ENCODE measurements at regions not wholly inside any gene's neighbourhood (a gene's known extent, or its start where the extent isn't known, plus 50 kb on each side); places are given as distances from the start of the nearest gene placed in this dataset.

DNA sequence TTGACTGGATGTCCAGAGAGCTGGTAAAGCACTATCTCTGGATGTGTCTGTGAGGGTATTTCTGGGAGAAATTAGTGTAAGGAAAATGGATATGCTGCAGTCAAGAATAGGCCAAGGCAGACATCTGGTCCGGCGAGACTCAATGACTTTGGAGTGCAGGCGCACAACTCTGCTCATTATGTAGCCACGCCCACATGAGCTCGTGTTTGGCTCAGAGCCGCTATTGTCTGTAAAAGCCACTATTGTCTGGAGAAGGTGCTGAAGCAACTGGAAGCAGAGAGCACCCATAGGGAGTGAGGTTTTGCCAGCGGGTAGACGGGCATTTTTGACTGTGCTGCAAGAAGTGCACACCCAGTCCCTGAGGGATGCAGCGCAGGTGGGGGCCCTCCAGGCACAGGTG lies 305.0 kb upstream of the POU3F2 start:
- Histone ChIP-seq H3K18ac (ENCODE audit: extremely low read depth, low read length) (no peak overlapping the region), H2BK5ac (ENCODE audit: low read depth, low read length) (no peak overlapping the region), H3K9ac (replicated peaks in 1 of 4; ENCODE audit: extremely low read depth in 1 of 4, low read depth in 3 of 4, low read length in 3 of 4) (no peak overlapping the region), H4K91ac (replicated peaks; ENCODE audit: insufficient read length, low read length) (no peak overlapping the region), H2BK20ac (ENCODE audit: low read length) (no peak overlapping the region), H2BK120ac (replicated peaks; ENCODE audit: low read depth, low read length) (no peak overlapping the region), H4K5ac (ENCODE audit: insufficient read length, low read depth, low read length) (no peak overlapping the region), H3K56ac (replicated peaks; ENCODE audit: insufficient read length, low read depth, low read length) (no peak overlapping the region), H2AFZ (ENCODE audit: low read length) (no peak overlapping the region), H3K9me3 (ENCODE audit: insufficient read depth in 2 of 2, low read depth in 1 of 2, low read length in 1 of 2) (peaks cover 6 to 7% of the 10 kb centered on the region in 2 experiments; a peak in 2 of 4 replicates), H3K36me3 (ENCODE audit: control insufficient read depth in 2 of 4, insufficient read depth in 4 of 4, low read length in 3 of 4) (no peaks in the 10 kb centered on the region), H4K20me1 (replicated peaks in 1 of 2; ENCODE audit: control insufficient read depth in 1 of 2, insufficient read depth in 2 of 2, low read length in 2 of 2) (no peaks in the 10 kb centered on the region), H2BK15ac (ENCODE audit: low read length) (no peak overlapping the region), H3K4me1 (replicated peaks in 1 of 4; ENCODE audit: control insufficient read depth in 3 of 4, insufficient read depth in 4 of 4, low read length in 3 of 4) (peaks cover 0 to 9% (median 3%) of the 10 kb centered on the region in 4 experiments; a peak in 4 of 7 replicates), H3K14ac (ENCODE audit: insufficient read length) (no peak overlapping the region), H2BK12ac (ENCODE audit: low read depth, low read length) (no peak overlapping the region), H3K27ac (ENCODE audit: low read depth, low read length) (no peak overlapping the region), H3K23me2 (ENCODE audit: low read depth, low read length) (no peaks in the 10 kb centered on the region), H3K23ac (ENCODE audit: insufficient read length) (no peak overlapping the region), H3K4me3 (ENCODE audit: extremely low read depth in 1 of 4, insufficient read depth in 2 of 4, low read depth in 3 of 4, low read length in 4 of 4) (no peak overlapping the region), H4K8ac (ENCODE audit: extremely low read depth, insufficient read depth, low read length) (0 out of 2 replicates have a peak overlapping the region, but pooled peaks have one; percentile 35), H2AK5ac (ENCODE audit: low read depth, low read length) (no peak overlapping the region), H3K79me1 (ENCODE audit: low read depth, low read length) (no peaks in the 10 kb centered on the region), H3K27me3 (replicated peaks in 1 of 4; ENCODE audit: control insufficient read depth in 3 of 4, extremely low read depth in 1 of 4, insufficient read depth in 3 of 4, low read length in 3 of 4) (no peaks in the 10 kb centered on the region), H3K4me2 (ENCODE audit: insufficient read depth in 1 of 2, low read depth in 2 of 2, low read length in 2 of 2) (no peak overlapping the region), H3K79me2 (ENCODE audit: control insufficient read depth in 1 of 2, insufficient read depth in 2 of 2, low read length in 2 of 2) (no peaks in the 10 kb centered on the region), H3K4ac (replicated peaks; ENCODE audit: insufficient read length, low read depth, low read length) (no peak overlapping the region)
- DNase-seq (ENCODE audit: low read depth in 1 of 2, low spot score in 2 of 2) (no peak), FAIRE-seq (no peak)
- ChIA-PET CTCF (ENCODE audit: partially characterized antibody) (no interaction called here), POLR2A (ENCODE audit: partially characterized antibody) (no interaction called here)
- 96% methylated on average over 9 of the region's 9 CpGs; no CpG with 5 or more reads in 1 of the 2 experiments for WGBS, 2 experiments (ENCODE audit: extremely low coverage in 1 of 2, insufficient coverage in 1 of 2, insufficient read length in 1 of 2, insufficient replicate concordance in 2 of 2, low coverage in 1 of 2, low lambda C conversion rate in 2 of 2, missing lambda C conversion rate in 1 of 2)
- TF ChIP-seq SAP30 (IDR thresholded peaks at IDR 0.05; ENCODE audit: insufficient read depth, insufficient replicate concordance, low read length) (no peak), NRF1 (IDR thresholded peaks at IDR 0.05; ENCODE audit: low read depth, low read length) (no peak), CTBP2 (IDR thresholded peaks at IDR 0.05; ENCODE audit: borderline replicate concordance, insufficient read depth, insufficient read length, low read length) (no peak), SP4 (IDR thresholded peaks at IDR 0.05; ENCODE audit: low read length) (no peak), TAF1 (IDR thresholded peaks at IDR 0.05; ENCODE audit: low read depth, low read length) (no peak), CHD2 (IDR thresholded peaks at IDR 0.05; ENCODE audit: low read length) (no peak), RAD21 (IDR thresholded peaks at IDR 0.05 in 1 of 2, conservative IDR thresholded peaks at IDR 0.05 in 1 of 2; ENCODE audit: low read depth in 2 of 2, low read length in 2 of 2) (no peak), EGR1 (IDR thresholded peaks at IDR 0.05; ENCODE audit: borderline replicate concordance, low read depth, low read length) (no peak), SIX5 (IDR thresholded peaks at IDR 0.05; ENCODE audit: low read depth, low read length) (no peak), SIRT6 (IDR thresholded peaks at IDR 0.05; ENCODE audit: low read length) (no peak), RFX5 (IDR thresholded peaks at IDR 0.05; ENCODE audit: borderline replicate concordance, low read depth, low read length) (no peak), TCF12 (IDR thresholded peaks at IDR 0.05; ENCODE audit: low read depth, low read length) (no peak)
